Gastroesophageal sphincter (tissue), 4 donors: ENCODE measurements at regions not wholly inside any gene's neighbourhood (a gene's known extent, or its start where the extent isn't known, plus 50 kb on each side); places are given as distances from the start of the nearest gene placed in this dataset.

ENCODE experiments used
- ATAC-seq: fragments of 150-250 bp; one replicate; pipeline ENCODE4 v1.9.1; 2016; ENCODE audit warnings: mild to moderate bottlenecking, moderate library complexity
- H3K27ac ChIP-seq, 4 donors: fragments of 200-600 bp; sonication (generic) in 3 of 4; 1 replicate in 3 of 4; 2 replicates in 1 of 4; pipeline ENCODE4 v1.5.1; 2016 to 2019
- H3K27me3 ChIP-seq: fragments of 200-600 bp; sonication (generic); one replicate; pipeline ENCODE4 v1.5.1; 2019
- H3K36me3 ChIP-seq, 2 donors: fragments of 200-600 bp; sonication (generic); one replicate each; pipeline ENCODE4 v1.5.1; 2019; ENCODE audit warnings: control low read depth in 1 of 2
- H3K4me1 ChIP-seq, 3 donors: fragments of 200-600 bp; sonication (generic); 1 replicate in 2 of 3; 2 replicates in 1 of 3; pipeline ENCODE4 v1.5.1; 2016 to 2019; ENCODE audit warnings: control low read depth in 2 of 3
- H3K4me3 ChIP-seq, 2 donors: fragments of 200-600 bp; sonication (generic); one replicate each; pipeline ENCODE4 v1.5.1; 2019; ENCODE audit warnings: mild to moderate bottlenecking in 1 of 2, moderate library complexity in 1 of 2
- H3K9me3 ChIP-seq, 3 donors: fragments of 200-600 bp; sonication (generic); one replicate each; pipeline ENCODE4 v1.5.1; 2017 to 2019; ENCODE audit warnings: control low read depth in 2 of 3
- EP300 ChIP-seq: sonication (generic); formaldehyde crosslinking; IDR thresholded peaks from one replicate; pipeline ENCODE4 v1.6.1; 2017; ENCODE audit warnings: antibody characterized with exemption, mild to moderate bottlenecking
- POLR2A ChIP-seq, 2 donors: fragments of 450-650 bp; IDR thresholded peaks; one replicate each; pipeline ENCODE4 v1.6.1; 2017; ENCODE audit warnings: antibody characterized with exemption in 2 of 2, mild to moderate bottlenecking in 2 of 2, moderate library complexity in 1 of 2
- POLR2AphosphoS5 ChIP-seq: sonication (generic); formaldehyde crosslinking; IDR thresholded peaks from one replicate; pipeline ENCODE4 v1.6.1; 2017; ENCODE audit warnings: antibody characterized with exemption
- WGBS, 2 donors: methylation state at CpG; one replicate each; pipeline ENCODE4 v1.1.5; 2018; ENCODE audit warnings: low coverage in 1 of 2; 5-methylcytosine and 5-hydroxymethylcytosine counted together
- TF ChIP-seq, protein P1 (sequence below), 4 experiments: fragments of 200-600 bp in 2 of 4; fragments of 450-650 bp in 2 of 4; sonication (generic) in 1 of 4; IDR thresholded peaks; one replicate each; pipeline ENCODE4 v1.5.1; 2017 to 2019; ENCODE audit warnings: antibody characterized with exemption in 4 of 4, mild to moderate bottlenecking in 2 of 4, moderate library complexity in 2 of 4

DNA sequence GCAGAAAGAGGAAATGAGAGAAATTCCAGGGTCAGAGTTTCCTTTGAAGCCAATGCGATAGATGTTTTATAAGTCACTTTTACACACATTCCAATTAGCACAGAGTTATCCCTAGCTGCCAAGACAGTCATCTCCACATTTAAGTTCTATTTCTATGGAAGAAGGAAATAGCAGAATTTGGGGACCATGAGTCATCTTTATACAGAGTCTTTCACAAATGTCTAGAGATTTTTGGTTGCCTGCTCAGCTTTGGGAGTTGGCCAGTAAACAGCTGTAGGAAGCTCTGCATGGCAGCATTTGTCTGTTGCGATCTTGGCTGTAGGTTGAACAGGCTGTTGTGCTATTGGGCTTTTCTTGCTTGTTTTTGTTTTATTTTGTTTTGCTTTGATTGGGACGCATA lies 884.3 kb downstream of the GALC start:
- WGBS, 2 donors: 75 to 77% methylated on average over 3 of the region's 3 CpGs
- Histone ChIP-seq H3K36me3 (no peaks in the 10 kb centered on the region), H3K4me1 (no peaks in the 10 kb centered on the region), H3K4me3 (no peak overlapping the region), H3K27ac (no peak overlapping the region), H3K9me3 (no peaks in the 10 kb centered on the region), H3K27me3 (no peaks in the 10 kb centered on the region)
- ATAC-seq: no peak
- TF ChIP-seq POLR2AphosphoS5: no peak
- no peak for TF ChIP-seq POLR2A (IDR thresholded peaks at IDR 0.05)
- no peak for TF ChIP-seq EP300
- TF ChIP-seq, protein P1, sequence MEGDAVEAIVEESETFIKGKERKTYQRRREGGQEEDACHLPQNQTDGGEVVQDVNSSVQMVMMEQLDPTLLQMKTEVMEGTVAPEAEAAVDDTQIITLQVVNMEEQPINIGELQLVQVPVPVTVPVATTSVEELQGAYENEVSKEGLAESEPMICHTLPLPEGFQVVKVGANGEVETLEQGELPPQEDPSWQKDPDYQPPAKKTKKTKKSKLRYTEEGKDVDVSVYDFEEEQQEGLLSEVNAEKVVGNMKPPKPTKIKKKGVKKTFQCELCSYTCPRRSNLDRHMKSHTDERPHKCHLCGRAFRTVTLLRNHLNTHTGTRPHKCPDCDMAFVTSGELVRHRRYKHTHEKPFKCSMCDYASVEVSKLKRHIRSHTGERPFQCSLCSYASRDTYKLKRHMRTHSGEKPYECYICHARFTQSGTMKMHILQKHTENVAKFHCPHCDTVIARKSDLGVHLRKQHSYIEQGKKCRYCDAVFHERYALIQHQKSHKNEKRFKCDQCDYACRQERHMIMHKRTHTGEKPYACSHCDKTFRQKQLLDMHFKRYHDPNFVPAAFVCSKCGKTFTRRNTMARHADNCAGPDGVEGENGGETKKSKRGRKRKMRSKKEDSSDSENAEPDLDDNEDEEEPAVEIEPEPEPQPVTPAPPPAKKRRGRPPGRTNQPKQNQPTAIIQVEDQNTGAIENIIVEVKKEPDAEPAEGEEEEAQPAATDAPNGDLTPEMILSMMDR (IDR thresholded peaks at IDR 0.05): no peak

DNA sequence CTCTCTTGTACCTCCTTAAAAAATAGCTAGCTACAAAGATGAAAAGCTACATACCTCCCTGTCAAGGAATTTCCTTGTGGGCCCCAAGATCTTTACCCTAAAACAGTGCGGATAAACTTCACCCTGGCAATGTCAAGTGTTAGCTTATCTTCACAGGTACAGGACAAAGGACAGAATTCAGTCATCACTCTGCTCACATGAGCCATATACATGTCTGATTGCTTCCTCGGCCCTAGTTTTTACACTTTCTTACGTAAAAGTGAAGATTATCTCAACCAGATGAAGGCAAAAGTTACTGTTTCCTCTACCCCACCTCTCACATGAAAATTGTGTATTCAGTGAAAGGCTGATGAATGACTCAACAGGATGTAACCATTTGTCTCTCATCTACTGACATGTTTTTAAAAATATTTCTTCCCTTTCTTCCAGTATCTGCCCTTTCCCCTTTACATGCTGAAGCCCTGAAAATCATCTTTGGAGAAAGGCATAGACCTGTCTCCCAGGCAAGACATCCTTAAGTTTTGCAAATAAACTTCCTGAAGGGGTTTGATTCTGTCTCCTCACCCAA lies 890.1 kb downstream of the GALC start:
- WGBS, 2 donors: 67 to 78% methylated on average over 1 to 3 of the region's 3 CpGs
- TF ChIP-seq, protein P1 (IDR thresholded peaks at IDR 0.05): no peak
- no peak for TF ChIP-seq POLR2A (IDR thresholded peaks at IDR 0.05)
- no peak for TF ChIP-seq EP300
- no peak for TF ChIP-seq POLR2AphosphoS5
- H3K9me3 ChIP-seq: no peaks in the 10 kb centered on the region
- H3K4me1 ChIP-seq: no peaks in the 10 kb centered on the region
- no peak overlapping the region for H3K27ac ChIP-seq
- no peaks in the 10 kb centered on the region for H3K36me3 ChIP-seq
- no peak for ATAC-seq
- H3K27me3 ChIP-seq: no peaks in the 10 kb centered on the region
- H3K4me3 ChIP-seq: no peak overlapping the region

DNA sequence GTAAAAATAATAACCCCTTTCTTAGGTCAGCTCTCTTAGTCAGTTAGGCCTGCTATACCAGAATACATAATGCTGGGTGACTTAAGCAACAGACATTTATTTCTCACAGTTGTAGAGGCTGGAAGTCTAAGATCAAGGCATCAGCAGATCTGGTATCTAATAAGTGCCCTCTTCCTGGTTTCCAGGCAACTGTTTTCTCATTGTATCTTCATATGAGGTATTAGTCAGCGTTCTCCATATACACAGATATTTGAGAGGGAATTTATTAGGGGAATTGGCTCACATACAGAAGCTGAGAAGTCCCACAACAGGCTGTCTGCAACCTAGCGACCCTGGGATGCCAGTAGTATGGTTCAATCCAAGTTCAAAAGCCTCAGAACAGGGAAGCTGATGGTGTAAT lies 896.0 kb downstream of the GALC start:
- Histone ChIP-seq H3K4me1 (no peaks in the 10 kb centered on the region), H3K36me3 (no peaks in the 10 kb centered on the region), H3K27me3 (no peaks in the 10 kb centered on the region), H3K27ac (no peak overlapping the region), H3K4me3 (no peak overlapping the region), H3K9me3 (no peaks in the 10 kb centered on the region)
- no peak for ATAC-seq
- no peak for TF ChIP-seq POLR2AphosphoS5
- TF ChIP-seq EP300: no peak
- no peak for TF ChIP-seq POLR2A (IDR thresholded peaks at IDR 0.05)
- TF ChIP-seq, protein P1 (IDR thresholded peaks at IDR 0.05): no peak
- WGBS, 2 donors: 33 to 55% methylated on average over 1 to 2 of the region's 2 CpGs

DNA sequence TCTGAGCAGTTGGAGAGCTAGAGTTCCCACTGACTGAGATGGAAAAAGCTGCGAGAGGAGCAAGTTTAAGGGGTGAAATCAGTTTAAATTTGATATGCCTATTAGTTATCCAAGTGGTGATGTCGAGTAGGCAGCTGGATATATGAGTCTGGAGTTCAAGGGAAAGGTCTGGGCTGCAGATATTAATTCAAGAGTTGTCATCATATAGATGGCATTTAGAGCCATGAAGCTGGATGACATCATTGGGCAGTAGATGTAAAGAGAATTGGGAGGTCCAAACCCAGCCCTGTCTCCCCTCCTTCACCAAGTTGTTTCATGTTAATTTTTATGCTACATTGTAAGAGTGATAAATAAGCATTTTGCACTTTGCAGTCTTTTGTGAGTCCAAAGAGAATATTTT lies 898.1 kb downstream of the GALC start:
- WGBS, 2 donors: 50 to 58% methylated on average over 1 to 2 of the region's 2 CpGs
- Histone ChIP-seq H3K4me3 (no peak overlapping the region), H3K27me3 (no peaks in the 10 kb centered on the region), H3K27ac (no peak overlapping the region), H3K4me1 (no peaks in the 10 kb centered on the region), H3K36me3 (no peaks in the 10 kb centered on the region), H3K9me3 (no peaks in the 10 kb centered on the region)
- ATAC-seq: no peak
- TF ChIP-seq POLR2AphosphoS5 (no peak), POLR2A (IDR thresholded peaks at IDR 0.05) (no peak), EP300 (no peak)
- TF ChIP-seq, protein P1 (IDR thresholded peaks at IDR 0.05): no peak

DNA sequence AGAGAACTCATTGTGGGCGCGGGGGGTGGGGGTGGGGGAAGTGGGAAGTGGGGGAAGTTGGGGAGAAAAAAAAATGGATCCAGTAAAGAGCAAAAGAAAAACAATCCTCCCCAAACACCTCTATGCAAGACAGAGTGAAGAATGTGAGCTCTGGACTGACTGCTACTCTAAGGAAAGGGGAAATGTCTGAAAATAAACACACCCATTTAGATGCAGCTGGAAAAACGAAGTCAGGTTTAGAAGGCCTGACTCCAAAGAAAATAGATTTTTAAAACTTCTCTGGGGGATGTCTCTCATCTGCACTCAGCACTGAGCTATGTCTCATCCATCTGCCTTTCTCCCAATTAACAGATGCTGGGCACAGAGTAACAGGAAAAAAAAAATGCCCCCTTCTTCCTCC lies 904.4 kb downstream of the GALC start:
- TF ChIP-seq POLR2A (IDR thresholded peaks at IDR 0.05) (no peak), POLR2AphosphoS5 (no peak), EP300 (no peak)
- TF ChIP-seq, protein P1 (IDR thresholded peaks at IDR 0.05): no peak
- H3K4me3 ChIP-seq: no peak overlapping the region
- no peaks in the 10 kb centered on the region for H3K27me3 ChIP-seq
- H3K36me3 ChIP-seq: no peaks in the 10 kb centered on the region
- H3K4me1 ChIP-seq: no peaks in the 10 kb centered on the region
- H3K27ac ChIP-seq: no peak overlapping the region
- no peaks in the 10 kb centered on the region for H3K9me3 ChIP-seq
- no peak for ATAC-seq
- 14 to 28% methylated on average over 1 to 3 of the region's 3 CpGs for WGBS, 2 donors
